Eye (tissue), 1 donor: ENCODE measurements at regions not wholly inside any gene's neighbourhood (a gene's known extent, or its start where the extent isn't known, plus 50 kb on each side); places are given as distances from the start of the nearest gene placed in this dataset.

Source experiments
- DNase-seq: peaks from one replicate; pipeline ENCODE4 v3.0.0-alpha.2; 2015

DNA sequence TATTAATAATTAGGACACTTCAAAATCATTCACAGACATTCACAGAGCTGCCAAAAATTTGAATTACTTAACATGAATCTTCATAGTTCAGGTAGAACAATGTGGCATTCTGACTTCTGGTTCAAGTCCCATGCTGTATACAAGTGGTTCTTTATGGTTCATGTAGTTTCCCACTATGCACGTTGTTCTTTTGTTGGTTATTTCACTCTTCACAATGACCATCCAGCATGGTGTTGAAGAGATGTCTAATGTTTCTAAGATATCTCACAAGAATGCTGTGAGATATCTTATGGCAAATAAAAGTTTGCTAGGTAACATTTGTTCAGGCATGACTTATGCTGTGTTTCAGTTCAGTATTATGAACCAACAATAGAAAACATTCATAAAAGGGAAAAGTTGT, 88.2 kb upstream of the SLITRK6 start:
- DNase-seq: no peak

DNA sequence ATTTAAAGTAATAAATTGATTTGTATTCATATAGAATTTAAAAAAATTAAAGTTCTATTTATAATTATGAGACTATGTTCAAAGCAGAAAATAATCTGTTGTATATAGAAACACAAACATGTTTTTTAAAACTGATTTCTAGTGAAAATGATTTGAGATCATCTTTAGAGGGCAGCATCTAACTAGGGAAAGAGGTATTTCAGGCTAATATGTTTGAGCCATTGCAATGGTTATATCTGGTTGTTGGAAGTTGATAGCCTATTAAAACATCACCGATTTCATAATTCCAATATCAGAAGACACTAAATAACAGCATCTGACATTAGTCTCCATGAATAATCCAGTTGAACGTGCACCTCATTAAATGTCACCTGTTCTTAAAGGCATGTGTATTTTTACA, 79.8 kb upstream of the SLITRK6 start:
- peak; percentile 2 for DNase-seq

DNA sequence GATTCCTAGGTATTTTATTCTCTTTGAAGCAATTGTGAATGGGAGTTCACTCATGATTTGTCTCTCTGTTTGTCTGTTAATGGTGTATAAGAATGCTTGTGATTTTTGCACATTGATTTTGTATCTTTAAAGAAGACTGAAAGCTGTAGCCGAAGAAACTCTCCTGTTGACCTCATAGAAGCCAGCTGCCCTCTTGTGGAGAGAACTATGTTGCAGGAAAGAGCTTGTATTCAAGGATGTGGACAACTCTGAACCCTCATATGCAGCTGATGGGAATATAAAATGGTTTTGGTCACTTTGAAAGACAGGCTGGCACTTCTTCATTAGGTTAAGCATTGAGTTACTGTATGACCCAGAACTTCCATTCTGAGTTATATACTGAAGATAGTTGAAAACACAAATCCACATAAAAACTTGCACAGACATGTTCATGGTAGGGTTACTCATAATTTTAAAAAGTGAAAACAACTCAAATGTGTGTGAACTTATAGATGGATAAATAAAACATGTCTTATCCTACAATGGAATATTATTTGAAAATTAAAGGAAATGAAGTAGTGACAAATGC, 65.8 kb upstream of the SLITRK6 start:
- DNase-seq: no peak

DNA sequence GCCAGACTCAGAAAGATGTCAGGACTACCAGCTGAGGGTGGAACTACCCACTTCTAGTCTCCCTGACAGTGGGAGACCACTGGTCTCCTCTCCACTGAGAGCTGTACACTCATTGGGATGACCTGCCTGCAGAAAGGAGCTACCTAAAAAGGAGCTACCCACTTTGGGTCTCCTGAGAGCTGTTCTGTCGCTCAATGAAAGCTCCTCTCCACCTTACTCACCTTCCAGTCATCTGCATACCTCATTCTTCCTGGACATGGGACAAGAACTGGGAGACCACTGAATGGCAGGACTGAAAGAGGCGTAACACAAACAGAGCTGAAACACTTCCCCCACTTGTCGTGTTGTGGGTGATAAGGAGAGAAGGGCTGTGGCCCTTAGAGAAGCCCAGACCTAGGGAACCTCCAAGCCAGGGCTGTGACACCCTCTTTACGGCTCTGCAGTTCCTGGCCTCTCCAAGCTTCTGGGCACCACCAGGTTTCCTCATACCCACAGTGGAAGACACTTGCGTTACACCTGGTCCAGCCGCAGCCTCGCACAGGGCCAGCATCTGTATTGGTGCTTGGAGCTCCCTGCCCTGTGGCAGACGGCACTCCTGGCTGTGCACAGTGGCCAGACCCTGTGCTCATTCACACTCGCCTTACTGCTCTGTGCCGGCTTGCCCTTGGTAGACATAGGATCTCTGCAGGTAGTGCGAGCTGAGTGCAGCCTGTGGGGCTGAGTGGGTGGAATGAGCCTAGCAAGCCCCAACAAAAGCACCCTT, 54.9 kb upstream of the SLITRK6 start:
- no peak for DNase-seq

DNA sequence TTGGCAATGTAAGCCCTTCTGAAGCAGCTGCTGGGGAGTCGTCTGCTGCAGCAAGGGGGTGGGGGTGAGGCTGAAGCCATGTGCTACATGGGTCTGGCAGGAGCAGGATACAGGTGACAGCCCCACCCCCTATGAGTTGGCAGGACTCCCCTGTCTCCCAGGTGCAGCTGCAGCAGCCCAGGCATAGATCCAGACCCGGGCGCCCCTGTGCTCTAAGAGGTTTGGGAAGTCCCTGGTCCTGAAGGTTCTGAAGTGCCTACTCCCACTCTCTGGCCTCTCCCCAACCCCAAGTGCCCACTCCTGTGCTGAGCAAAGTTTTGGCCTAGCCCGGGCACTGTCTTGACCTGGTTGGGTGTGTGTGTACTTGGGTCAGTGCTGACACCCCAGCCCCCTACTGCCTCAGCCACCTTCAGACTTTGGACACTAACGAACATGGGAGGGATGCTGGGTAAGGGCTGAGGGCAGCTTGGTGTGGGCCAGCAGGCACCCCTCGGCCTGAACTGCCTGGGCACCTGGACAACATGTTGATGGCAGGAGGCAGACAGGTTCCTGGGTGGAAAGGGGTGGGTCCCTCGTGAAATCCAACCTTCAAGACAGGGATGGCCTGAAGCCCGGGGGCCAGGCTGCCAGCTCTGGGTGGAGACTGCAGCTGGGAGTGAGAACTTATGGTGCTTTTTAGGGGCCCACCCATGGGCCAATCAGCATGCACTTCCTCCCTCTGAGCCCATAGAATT, 54.1 kb upstream of the SLITRK6 start:
- DNase-seq: no peak
